ENCODE measurements at regions not wholly inside any gene's neighbourhood (a gene's known extent, or its start where the extent isn't known, plus 50 kb on each side); places are given as distances from the start of the nearest gene placed in this dataset.
"Not testable (repeated sequence)": the region's sequence is repeated elsewhere in the genome, so short reads cannot be mapped to it uniquely, and the experiment has no call there.

- peak; percentile 26 for DNase-seq (ENCODE audit: low read depth)
These were observed 76.0 kb downstream of the CHD9NB start for GRCh38 chr16:52976539-52977167.

- no peak for DNase-seq (ENCODE audit: low read depth)
These were observed 85.0 kb downstream of the CHD9NB start for GRCh38 chr16:52967744-52968143.

- peak; percentile 4 for DNase-seq (ENCODE audit: low read depth)
These were observed 88.4 kb downstream of the CHD9NB start for GRCh38 chr16:52964290-52964689.

- no peak for DNase-seq (ENCODE audit: low read depth)
These were observed 88.8 kb downstream of the CHD9NB start for GRCh38 chr16:52963855-52964242.

GRCh38 chr16:52963212-52963854 lies 89.4 kb downstream of the CHD9NB start:
- peak; percentile 11 for DNase-seq (ENCODE audit: low read depth)

- no peak for DNase-seq (ENCODE audit: low read depth)
These were observed 93.7 kb downstream of the CHD9NB start for GRCh38 chr16:52958951-52959350.

- DNase-seq (ENCODE audit: low read depth): no peak
These were observed 95.5 kb downstream of the CHD9NB start for GRCh38 chr16:52957199-52957598.

GRCh38 chr16:52956044-52956443 lies 96.7 kb downstream of the CHD9NB start:
- DNase-seq (ENCODE audit: low read depth): no peak

- no peak for DNase-seq (ENCODE audit: low read depth)
These were observed 99.5 kb downstream of the CHD9NB start for GRCh38 chr16:52953215-52953614.

GRCh38 chr16:52948946-52949345 lies 103.8 kb downstream of the CHD9NB start:
- DNase-seq (ENCODE audit: low read depth): no peak

GRCh38 chr16:52932321-52932720 lies 120.4 kb downstream of the CHD9NB start:
- no peak for DNase-seq (ENCODE audit: low read depth)

- DNase-seq (ENCODE audit: low read depth): no peak
These were observed 123.0 kb downstream of the CHD9NB start for GRCh38 chr16:52929478-52930400.

- no peak for DNase-seq (ENCODE audit: low read depth)
These were observed 123.7 kb downstream of the CHD9NB start for GRCh38 chr16:52928955-52929354.

- DNase-seq (ENCODE audit: low read depth): no peak
These were observed 127.6 kb downstream of the CHD9NB start for GRCh38 chr16:52925143-52925542.

- DNase-seq (ENCODE audit: low read depth): no peak
These were observed 128.5 kb downstream of the CHD9NB start for GRCh38 chr16:52924162-52924561.

GRCh38 chr16:52921104-52921503 lies 131.6 kb downstream of the CHD9NB start:
- no peak for DNase-seq (ENCODE audit: low read depth)

- no peak for DNase-seq (ENCODE audit: low read depth)
These were observed 132.4 kb downstream of the CHD9NB start for GRCh38 chr16:52920331-52920730.

- no peak for DNase-seq (ENCODE audit: low read depth)
These were observed 138.3 kb downstream of the CHD9NB start for GRCh38 chr16:52914428-52914827.

GRCh38 chr16:52912565-52913173 lies 140.0 kb downstream of the CHD9NB start:
- peak; percentile 62 for DNase-seq (ENCODE audit: low read depth)

GRCh38 chr16:52908057-52908456 lies 144.6 kb downstream of the CHD9NB start:
- not testable (repeated sequence) for DNase-seq (ENCODE audit: low read depth)

- DNase-seq (ENCODE audit: low read depth): no peak
These were observed 146.4 kb downstream of the CHD9NB start for GRCh38 chr16:52906281-52906680.

Data from myocyte (in vitro differentiated cells).